ENCODE measurements at regions not wholly inside any gene's neighbourhood (a gene's known extent, or its start where the extent isn't known, plus 50 kb on each side); places are given as distances from the start of the nearest gene placed in this dataset.

DNA sequence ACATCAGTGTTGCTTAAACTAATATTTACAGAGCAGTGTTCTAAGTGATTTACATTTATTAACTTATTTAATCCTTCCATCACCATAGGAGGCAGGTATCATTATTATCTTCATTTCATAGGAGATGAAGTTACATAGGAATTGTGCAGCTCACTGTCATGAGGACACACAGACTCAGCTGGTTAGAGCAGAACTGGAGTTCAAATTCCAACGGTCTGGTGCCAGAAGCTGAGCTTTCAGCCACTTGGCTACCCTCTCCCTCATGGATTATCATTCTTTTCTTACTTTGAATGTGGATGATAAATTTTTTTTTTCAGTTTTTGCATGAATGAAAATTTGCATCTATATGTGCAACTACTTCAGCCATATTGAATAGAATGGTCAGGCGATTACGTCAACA lies 86.0 kb upstream of the LRIG1 start:
- 96% methylated on average over 3 of the region's 3 CpGs for WGBS
- H3K27me3 ChIP-seq (ENCODE audit: control insufficient read depth in 2 of 2, insufficient read depth in 1 of 2, low read length in 1 of 2): peaks cover 0 to 7% of the 10 kb centered on the region in 2 donors

DNA sequence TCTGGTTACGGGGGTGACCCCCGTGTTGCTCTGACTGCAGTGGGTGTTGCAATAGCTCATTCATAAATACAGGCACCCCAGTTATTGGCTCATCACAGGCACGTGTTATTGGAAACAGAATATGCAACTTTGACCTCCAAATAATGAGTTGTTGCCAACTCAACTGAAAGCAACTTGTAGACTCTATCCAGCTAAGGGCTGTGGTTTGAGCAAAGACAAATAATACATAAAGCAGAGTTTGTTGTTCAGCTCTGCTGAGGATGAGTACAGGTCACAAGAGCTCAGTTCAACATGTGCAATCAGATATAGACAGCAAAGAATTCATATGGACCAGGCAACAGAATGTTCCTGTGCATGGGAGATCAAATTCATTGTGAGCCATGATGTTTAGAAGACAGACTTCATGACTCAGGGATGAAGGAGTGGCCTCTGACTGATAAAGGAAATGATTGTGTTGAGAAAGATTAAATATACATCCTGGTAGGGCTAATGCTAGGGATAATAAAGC lies 87.6 kb upstream of the LRIG1 start:
- no peaks in the 10 kb centered on the region for H3K36me3 ChIP-seq (ENCODE audit: control insufficient read depth in 2 of 2, insufficient read depth in 2 of 2, low read length in 1 of 2)
- 94% methylated on average over 3 of the region's 3 CpGs for WGBS
- H3K4me3 ChIP-seq (ENCODE audit: low read length in 2 of 2): no peak overlapping the region
- no peaks in the 10 kb centered on the region for H3K9me3 ChIP-seq (ENCODE audit: control insufficient read depth in 2 of 2, insufficient read depth in 1 of 2, low read length in 1 of 2)
- H3K27ac ChIP-seq (ENCODE audit: low read depth in 1 of 2, low read length in 1 of 2): no peak overlapping the region
- no peak for DNase-seq (ENCODE audit: low read depth in 6 of 9, low spot score in 9 of 9)
- no peaks in the 10 kb centered on the region for H3K4me1 ChIP-seq (ENCODE audit: control insufficient read depth in 2 of 2, insufficient read depth in 2 of 2, low read length in 2 of 2)
- H3K27me3 ChIP-seq (ENCODE audit: control insufficient read depth in 2 of 2, insufficient read depth in 1 of 2, low read length in 1 of 2): peaks cover 0 to 8% of the 10 kb centered on the region in 2 donors

More for the DNA sequence above, 86.0 kb upstream of the LRIG1 start:
- H3K27ac ChIP-seq (ENCODE audit: low read depth in 1 of 2, low read length in 1 of 2): no peak overlapping the region
- H3K36me3 ChIP-seq (ENCODE audit: control insufficient read depth in 2 of 2, insufficient read depth in 2 of 2, low read length in 1 of 2): no peaks in the 10 kb centered on the region
- peaks cover 3 to 9% of the 10 kb centered on the region in 2 donors for H3K4me1 ChIP-seq (ENCODE audit: control insufficient read depth in 2 of 2, insufficient read depth in 2 of 2, low read length in 2 of 2)
- H3K9me3 ChIP-seq (ENCODE audit: control insufficient read depth in 2 of 2, insufficient read depth in 1 of 2, low read length in 1 of 2): no peaks in the 10 kb centered on the region
- no peak for DNase-seq (ENCODE audit: low read depth in 6 of 9, low spot score in 9 of 9)
- no peak overlapping the region for H3K4me3 ChIP-seq (ENCODE audit: low read length in 2 of 2)

DNA sequence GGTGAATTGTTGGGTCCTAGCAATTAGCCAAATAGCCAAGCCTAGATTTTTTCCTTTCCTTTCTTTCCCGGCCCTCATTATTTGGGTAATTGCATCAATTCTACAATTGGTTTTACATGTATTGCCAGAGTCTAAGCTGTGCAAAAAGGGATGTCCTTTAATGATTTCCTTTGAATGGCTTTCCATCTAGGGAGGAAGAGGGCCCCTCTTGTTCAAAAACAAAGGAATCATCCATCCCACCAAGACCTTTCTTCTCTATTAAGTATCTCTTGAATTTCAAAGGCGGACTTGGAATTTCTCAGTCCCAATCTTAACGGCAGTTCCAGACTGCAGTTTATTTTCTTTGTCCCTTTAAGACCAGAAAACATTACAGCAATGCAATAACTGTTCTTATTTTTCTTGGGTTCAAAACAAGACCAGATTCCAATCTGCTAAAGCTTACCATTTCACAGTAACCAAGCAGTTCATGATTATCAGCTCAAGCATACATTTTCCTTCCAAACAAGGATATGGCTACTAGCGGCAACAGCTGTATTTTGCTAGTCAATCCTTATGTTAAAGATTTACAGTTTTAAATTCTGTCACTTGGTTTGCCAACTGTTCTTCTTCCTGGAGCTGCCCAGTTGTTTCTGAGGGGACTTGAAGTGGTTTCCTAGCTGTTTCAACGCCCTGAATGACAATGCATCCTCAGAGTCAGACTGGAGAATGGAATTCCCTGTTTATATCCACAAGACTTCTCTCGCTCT lies 91.4 kb upstream of the LRIG1 start:
- no peak for DNase-seq (ENCODE audit: low read depth in 6 of 9, low spot score in 9 of 9)
- 85% methylated on average over 6 of the region's 6 CpGs for WGBS
- H3K9me3 ChIP-seq (ENCODE audit: control insufficient read depth in 2 of 2, insufficient read depth in 1 of 2, low read length in 1 of 2): no peaks in the 10 kb centered on the region
- H3K4me1 ChIP-seq (ENCODE audit: control insufficient read depth in 2 of 2, insufficient read depth in 2 of 2, low read length in 2 of 2): no peaks in the 10 kb centered on the region
- peaks cover 0 to 8% of the 10 kb centered on the region in 2 donors for H3K27me3 ChIP-seq (ENCODE audit: control insufficient read depth in 2 of 2, insufficient read depth in 1 of 2, low read length in 1 of 2)
- H3K4me3 ChIP-seq (ENCODE audit: low read length in 2 of 2): no peak overlapping the region
- no peak overlapping the region for H3K27ac ChIP-seq (ENCODE audit: low read depth in 1 of 2, low read length in 1 of 2)
- no peaks in the 10 kb centered on the region for H3K36me3 ChIP-seq (ENCODE audit: control insufficient read depth in 2 of 2, insufficient read depth in 2 of 2, low read length in 1 of 2)

DNA sequence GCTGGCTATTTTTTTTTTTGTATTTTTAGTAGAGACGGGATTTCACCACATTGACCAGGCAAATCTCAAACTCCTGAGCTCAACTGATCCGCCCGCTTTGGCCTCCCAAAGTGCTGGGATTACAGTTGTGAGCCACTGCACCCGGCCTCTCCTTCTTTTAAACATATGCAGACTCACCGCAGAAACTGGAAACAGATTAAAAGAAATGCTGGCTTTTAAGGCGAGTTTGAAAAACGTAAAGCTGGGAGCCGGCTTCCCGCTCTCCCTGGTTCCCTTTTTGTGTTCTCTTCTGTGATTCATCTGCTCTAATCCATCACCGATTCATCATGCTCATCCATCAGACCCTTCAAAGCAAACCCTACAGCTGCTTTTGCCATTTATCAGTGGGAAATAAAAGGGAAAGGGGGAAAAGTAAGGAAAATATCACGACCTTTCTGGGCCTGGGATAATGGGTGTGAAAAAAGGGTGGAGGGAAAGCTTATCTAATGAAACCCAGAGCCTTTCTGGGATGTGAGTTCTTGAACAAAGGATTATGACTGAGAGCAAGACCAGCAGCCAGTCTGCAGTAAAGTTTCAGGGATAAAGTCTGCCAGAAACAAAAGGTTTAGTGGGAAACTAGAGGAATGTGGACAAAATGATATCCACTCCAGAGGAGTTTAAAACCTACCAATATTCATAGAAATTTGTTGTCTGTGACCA lies 92.3 kb upstream of the LRIG1 start:
- no peak for DNase-seq (ENCODE audit: low read depth in 6 of 9, low spot score in 9 of 9)
- Histone ChIP-seq H3K4me1 (ENCODE audit: control insufficient read depth in 2 of 2, insufficient read depth in 2 of 2, low read length in 2 of 2) (no peaks in the 10 kb centered on the region), H3K36me3 (ENCODE audit: control insufficient read depth in 2 of 2, insufficient read depth in 2 of 2, low read length in 1 of 2) (no peaks in the 10 kb centered on the region), H3K27ac (ENCODE audit: low read depth in 1 of 2, low read length in 1 of 2) (no peak overlapping the region), H3K9me3 (ENCODE audit: control insufficient read depth in 2 of 2, insufficient read depth in 1 of 2, low read length in 1 of 2) (no peaks in the 10 kb centered on the region), H3K27me3 (ENCODE audit: control insufficient read depth in 2 of 2, insufficient read depth in 1 of 2, low read length in 1 of 2) (peaks cover 0 to 8% of the 10 kb centered on the region in 2 donors), H3K4me3 (ENCODE audit: low read length in 2 of 2) (no peak overlapping the region)
- 83% methylated on average over 11 of the region's 11 CpGs for WGBS

GRCh38 chr3:66593978-66594377 lies 93.2 kb upstream of the LRIG1 start:
- Histone ChIP-seq H3K4me3 (ENCODE audit: low read length in 2 of 2) (no peak overlapping the region), H3K4me1 (ENCODE audit: control insufficient read depth in 2 of 2, insufficient read depth in 2 of 2, low read length in 2 of 2) (no peaks in the 10 kb centered on the region), H3K9me3 (ENCODE audit: control insufficient read depth in 2 of 2, insufficient read depth in 1 of 2, low read length in 1 of 2) (no peaks in the 10 kb centered on the region), H3K36me3 (ENCODE audit: control insufficient read depth in 2 of 2, insufficient read depth in 2 of 2, low read length in 1 of 2) (no peaks in the 10 kb centered on the region), H3K27me3 (ENCODE audit: control insufficient read depth in 2 of 2, insufficient read depth in 1 of 2, low read length in 1 of 2) (peaks cover 0 to 8% of the 10 kb centered on the region in 2 donors), H3K27ac (ENCODE audit: low read depth in 1 of 2, low read length in 1 of 2) (no peak overlapping the region)
- no peak for DNase-seq (ENCODE audit: low read depth in 6 of 9, low spot score in 9 of 9)
- WGBS: 96% methylated on average over 1 of the region's 1 CpG

DNA sequence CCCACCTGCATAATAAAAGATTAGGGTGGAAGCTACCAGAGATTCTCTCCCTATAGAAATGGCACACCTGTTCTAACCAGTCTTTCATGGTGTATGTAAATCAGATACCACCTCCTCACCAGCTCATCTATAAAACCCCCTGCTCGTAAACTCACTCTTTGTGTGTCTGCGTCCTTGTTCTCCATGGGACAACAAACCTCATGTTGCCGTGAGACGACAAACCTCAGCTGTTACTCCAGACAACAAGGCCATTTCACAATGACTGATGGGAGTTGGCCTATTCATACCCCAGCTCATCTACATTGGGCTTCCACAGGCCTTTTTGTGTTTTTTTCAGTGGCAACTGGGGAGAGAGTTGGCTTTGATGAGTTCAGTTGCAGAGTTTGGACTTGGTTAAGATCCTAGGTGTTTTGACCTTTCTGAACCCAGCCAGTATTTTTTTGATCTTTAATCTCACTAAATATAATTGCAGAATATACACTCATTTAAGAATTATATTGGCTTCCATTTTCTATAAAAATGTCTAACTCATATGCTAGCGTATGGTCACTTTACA lies 96.6 kb upstream of the LRIG1 start:
- Histone ChIP-seq H3K27me3 (ENCODE audit: control insufficient read depth in 2 of 2, insufficient read depth in 1 of 2, low read length in 1 of 2) (peaks cover 0 to 8% of the 10 kb centered on the region in 2 donors), H3K27ac (ENCODE audit: low read depth in 1 of 2, low read length in 1 of 2) (no peak overlapping the region), H3K4me3 (ENCODE audit: low read length in 2 of 2) (no peak overlapping the region), H3K36me3 (ENCODE audit: control insufficient read depth in 2 of 2, insufficient read depth in 2 of 2, low read length in 1 of 2) (no peaks in the 10 kb centered on the region), H3K9me3 (ENCODE audit: control insufficient read depth in 2 of 2, insufficient read depth in 1 of 2, low read length in 1 of 2) (no peaks in the 10 kb centered on the region), H3K4me1 (ENCODE audit: control insufficient read depth in 2 of 2, insufficient read depth in 2 of 2, low read length in 2 of 2) (no peaks in the 10 kb centered on the region)
- 97% methylated on average over 5 of the region's 5 CpGs for WGBS
- DNase-seq (ENCODE audit: low read depth in 6 of 9, low spot score in 9 of 9): no peak

- peak in 2 of 9 donors; percentile 3 to 15 for DNase-seq (ENCODE audit: low read depth in 6 of 9, low spot score in 9 of 9)
- Histone ChIP-seq H3K4me3 (ENCODE audit: low read length in 2 of 2) (no peak overlapping the region), H3K27me3 (ENCODE audit: control insufficient read depth in 2 of 2, insufficient read depth in 1 of 2, low read length in 1 of 2) (peaks cover 0 to 2% of the 10 kb centered on the region in 2 donors), H3K36me3 (ENCODE audit: control insufficient read depth in 2 of 2, insufficient read depth in 2 of 2, low read length in 1 of 2) (no peaks in the 10 kb centered on the region), H3K4me1 (ENCODE audit: control insufficient read depth in 2 of 2, insufficient read depth in 2 of 2, low read length in 2 of 2) (peaks cover 0 to 3% of the 10 kb centered on the region in 2 donors), H3K9me3 (ENCODE audit: control insufficient read depth in 2 of 2, insufficient read depth in 1 of 2, low read length in 1 of 2) (no peaks in the 10 kb centered on the region), H3K27ac (ENCODE audit: low read depth in 1 of 2, low read length in 1 of 2) (no peak overlapping the region)
- 88% methylated on average over 6 of the region's 6 CpGs for WGBS
Observed at GRCh38 chr3:66598168-66598567, 97.3 kb upstream of the LRIG1 start.

- Histone ChIP-seq H3K4me3 (ENCODE audit: low read length in 2 of 2) (no peak overlapping the region), H3K9me3 (ENCODE audit: control insufficient read depth in 2 of 2, insufficient read depth in 1 of 2, low read length in 1 of 2) (no peaks in the 10 kb centered on the region), H3K27ac (ENCODE audit: low read depth in 1 of 2, low read length in 1 of 2) (no peak overlapping the region), H3K27me3 (ENCODE audit: control insufficient read depth in 2 of 2, insufficient read depth in 1 of 2, low read length in 1 of 2) (no peaks in the 10 kb centered on the region), H3K4me1 (ENCODE audit: control insufficient read depth in 2 of 2, insufficient read depth in 2 of 2, low read length in 2 of 2) (peaks cover 0 to 3% of the 10 kb centered on the region in 2 donors), H3K36me3 (ENCODE audit: control insufficient read depth in 2 of 2, insufficient read depth in 2 of 2, low read length in 1 of 2) (no peaks in the 10 kb centered on the region)
- WGBS: 90% methylated on average over 4 of the region's 4 CpGs
- DNase-seq (ENCODE audit: low read depth in 6 of 9, low spot score in 9 of 9): no peak
Observed at GRCh38 chr3:66602237-66602636, 101.4 kb upstream of the LRIG1 start.

- peaks cover 0 to 3% of the 10 kb centered on the region in 2 donors for H3K4me1 ChIP-seq (ENCODE audit: control insufficient read depth in 2 of 2, insufficient read depth in 2 of 2, low read length in 2 of 2)
- no peak for DNase-seq (ENCODE audit: low read depth in 6 of 9, low spot score in 9 of 9)
- 91% methylated on average over 5 of the region's 5 CpGs for WGBS
- H3K27ac ChIP-seq (ENCODE audit: low read depth in 1 of 2, low read length in 1 of 2): no peak overlapping the region
- no peaks in the 10 kb centered on the region for H3K9me3 ChIP-seq (ENCODE audit: control insufficient read depth in 2 of 2, insufficient read depth in 1 of 2, low read length in 1 of 2)
- no peak overlapping the region for H3K4me3 ChIP-seq (ENCODE audit: low read length in 2 of 2)
- no peaks in the 10 kb centered on the region for H3K27me3 ChIP-seq (ENCODE audit: control insufficient read depth in 2 of 2, insufficient read depth in 1 of 2, low read length in 1 of 2)
- H3K36me3 ChIP-seq (ENCODE audit: control insufficient read depth in 2 of 2, insufficient read depth in 2 of 2, low read length in 1 of 2): no peaks in the 10 kb centered on the region
Observed at GRCh38 chr3:66602691-66603090, 101.9 kb upstream of the LRIG1 start.
